HepG2 (cell line): ENCODE measurements at regions not wholly inside any gene's neighbourhood (a gene's known extent, or its start where the extent isn't known, plus 50 kb on each side); places are given as distances from the start of the nearest gene placed in this dataset.

Source experiments
- ATAC-seq: fragments of 200-7000 bp; cut with Tn5 transposase; 3 replicates; pipeline ENCODE4 v1.9.1; 2020; ENCODE audit warnings: mild to moderate bottlenecking, moderate library complexity
- BruUV-seq: library from RNA; stranded (reverse); fragments of 400-500 nt; replicated peaks from 2 replicates; lab custom pipeline; 2021; lab: Mats Ljungman, UMichigan
- CTCF ChIA-PET: fragments of 300-600 bp; formaldehyde crosslinking; extraction: SDS; loops from one replicate; lab custom pipeline; 2021; ENCODE audit warnings: low total read pairs, inconsistent platforms, low intra/inter-chr PET ratio; lab: Yijun Ruan, JAX
- POLR2A ChIA-PET: fragments of 350-600 bp; sonication (Branson Sonifier 250); formaldehyde crosslinking; loops from one replicate; lab custom pipeline; 2020; ENCODE audit warnings: antibody characterized with exemption, inconsistent platforms; lab: Yijun Ruan, JAX
- DNase-seq: peaks from one replicate; pipeline ENCODE4 v3.0.0-alpha.2; 2015; ENCODE audit warnings: low spot score
- FAIRE-seq: peaks from 3 replicates; lab custom pipeline; 2011; peaks lifted over from hg19 to GRCh38; lab: Jason Lieb, UNC
- H2AFZ ChIP-seq: one replicate; pipeline ENCODE4 v1.6.1; 2011; ENCODE audit warnings: low read length, inconsistent platforms
- H3K27ac ChIP-seq: fragments of 300-600 bp; 3 replicates; pipeline ENCODE4 v1.8.0; 2011; ENCODE audit warnings: mixed run types, mild to moderate bottlenecking, mixed read lengths, low read length, inconsistent platforms; ENCODE audit not compliant: insufficient read depth; ENCODE audit errors: extremely low read length
- H3K27me3 ChIP-seq, 2 experiments: fragments of 200-600 bp in 1 of 2; 2 replicates in 1 of 2; 3 replicates in 1 of 2; pipeline versions ENCODE4 v1.6.0 to v1.8.0; 2011; ENCODE audit warnings: low read length in 2 of 2, mild to moderate bottlenecking in 2 of 2, moderate library complexity in 2 of 2, inconsistent platforms in 1 of 2; ENCODE audit not compliant: insufficient read depth in 2 of 2, control insufficient read depth in 1 of 2
- H3K36me3 ChIP-seq, 2 experiments: fragments of 200-600 bp in 1 of 2; replicated peaks in 1 of 2; 2 replicates in 1 of 2; 3 replicates in 1 of 2; pipeline versions ENCODE4 v1.5.1 to v1.8.0; 2011; ENCODE audit warnings: low read length in 2 of 2, inconsistent platforms in 1 of 2; ENCODE audit not compliant: insufficient read depth in 2 of 2, control insufficient read depth in 1 of 2
- H3K4me1 ChIP-seq: 2 replicates; pipeline ENCODE4 v1.5.1; 2012; ENCODE audit warnings: low read length, inconsistent platforms; ENCODE audit not compliant: insufficient read depth
- H3K4me2 ChIP-seq: 2 replicates; pipeline ENCODE4 v1.6.0; 2011; ENCODE audit warnings: low read depth, low read length, inconsistent platforms
- H3K4me3 ChIP-seq, 3 experiments: fragments of 200-600 bp in 1 of 3; sonication (generic), shearing (Covaris generic) in 1 of 3; replicated peaks in 1 of 3; 2 replicates each; pipeline ENCODE4 v1.5.1; 2011 to 2016; ENCODE audit warnings: low read length in 3 of 3, inconsistent platforms in 2 of 3, low read depth in 2 of 3, mild to moderate bottlenecking in 2 of 3, control low read depth in 1 of 3, mixed read lengths in 1 of 3; ENCODE audit not compliant: insufficient read depth in 1 of 3
- H3K79me2 ChIP-seq: one replicate; pipeline ENCODE4 v1.6.1; 2011; ENCODE audit warnings: low read length, inconsistent platforms; ENCODE audit not compliant: insufficient read depth
- H3K9ac ChIP-seq: 2 replicates; pipeline ENCODE4 v1.6.0; 2011; ENCODE audit warnings: mild to moderate bottlenecking, low read depth, low read length, inconsistent platforms; ENCODE audit not compliant: insufficient read depth
- H3K9me3 ChIP-seq: 2 replicates; pipeline ENCODE4 v1.5.1; 2012; ENCODE audit warnings: mild to moderate bottlenecking, low read length
- H4K20me1 ChIP-seq: 2 replicates; pipeline ENCODE4 v1.6.0; 2011; ENCODE audit warnings: inconsistent platforms, mild to moderate bottlenecking, low read length, moderate library complexity; ENCODE audit not compliant: insufficient read depth
- GATAD1 ChIP-seq: IDR thresholded peaks from 2 replicates; pipeline ENCODE4 v1.6.1; 2016; ENCODE audit warnings: missing genetic modification reagents, missing compliant biosample characterization
- MXD3 ChIP-seq: IDR thresholded peaks from 2 replicates; pipeline ENCODE4 v1.6.1; 2016; ENCODE audit warnings: mild to moderate bottlenecking, missing biosample characterization, missing genetic modification reagents
- PLRG1 ChIP-seq: fragments of 450-650 bp; conservative IDR thresholded peaks from 2 replicates; pipeline ENCODE4 v1.6.1; 2016
- SALL1 ChIP-seq: sonication (generic); formaldehyde crosslinking; IDR thresholded peaks from 2 replicates; pipeline ENCODE4 v1.8.0; 2022; ENCODE audit warnings: mild to moderate bottlenecking, missing genetic modification reagents
- SNAPC2 ChIP-seq: sonication (generic); formaldehyde crosslinking; IDR thresholded peaks from 2 replicates; pipeline ENCODE4 v1.8.1; 2022; ENCODE audit warnings: mild to moderate bottlenecking, missing genetic modification reagents
- SNRNP70 ChIP-seq: fragments of 200-400 bp; formaldehyde crosslinking; IDR thresholded peaks from 2 replicates; pipeline ENCODE4 v1.6.1; 2017; ENCODE audit warnings: mild to moderate bottlenecking, low read depth, low read length, moderate library complexity
- ZNF331 ChIP-seq: sonication (generic); formaldehyde crosslinking; IDR thresholded peaks from 2 replicates; pipeline ENCODE4 v1.4.0; 2020; ENCODE audit warnings: missing genetic modification reagents
- ZNF496 ChIP-seq: sonication (generic); formaldehyde crosslinking; IDR thresholded peaks from 2 replicates; pipeline ENCODE4 v1.8.1; 2023; ENCODE audit warnings: mild to moderate bottlenecking, moderate library complexity, missing genetic modification reagents; ENCODE audit not compliant: insufficient replicate concordance
- ZNF75D ChIP-seq: sonication (generic); formaldehyde crosslinking; IDR thresholded peaks from 2 replicates; pipeline ENCODE4 v1.8.1; 2023; ENCODE audit warnings: missing genetic modification reagents, mild to moderate bottlenecking, borderline replicate concordance
- WGBS: methylation state at CpG from one replicate; pipeline ENCODE4 v1.1.6; 2017; ENCODE audit warnings: low lambda C conversion rate; 5-methylcytosine and 5-hydroxymethylcytosine counted together
- in situ Hi-C: cut with HindIII; loops from 2 replicates; pipeline ENCODE4 v1.10.0; 2017; ENCODE audit warnings: low pct_unique_long_range_greater_than_20kb; ENCODE audit not compliant: extremely low pct_ligation_motif_present
- intact Hi-C: fragments of 100-400 bp; cut with micrococcal nuclease; formaldehyde crosslinking; loops from one replicate; pipeline ENCODE4 v1.10.0; 2022; ENCODE audit not compliant: unreplicated experiment
- TF ChIP-seq, protein P1 (sequence below): sonication (generic); formaldehyde crosslinking; IDR thresholded peaks from 2 replicates; pipeline ENCODE4 v1.4.0; 2020; ENCODE audit warnings: missing genetic modification reagents, borderline replicate concordance

GRCh38 chr13:38590230-38590629, 96.6 kb upstream of the FREM2 start:
- H3K4me2 ChIP-seq = no peak overlapping the region
- H3K9ac ChIP-seq = no peak overlapping the region
- H4K20me1 ChIP-seq = no peaks in the 10 kb centered on the region
- no peak overlapping the region for H2AFZ ChIP-seq
- no peaks in the 10 kb centered on the region for H3K36me3 ChIP-seq
- no peaks in the 10 kb centered on the region for H3K79me2 ChIP-seq
- DNase-seq (no peak), ATAC-seq (no peak), FAIRE-seq (no peak)
- TF ChIP-seq SNAPC2 (CRISPR knock-in tag) (no peak), PLRG1 (no peak), ZNF331 (CRISPR knock-in tag) (no peak), MXD3 (CRISPR knock-in tag) (no peak), SNRNP70 (no peak), SALL1 (CRISPR knock-in tag) (no peak), ZNF75D (CRISPR knock-in tag) (no peak), GATAD1 (CRISPR knock-in tag) (no peak), ZNF496 (CRISPR knock-in tag) (no peak)
- TF ChIP-seq, protein P1, sequence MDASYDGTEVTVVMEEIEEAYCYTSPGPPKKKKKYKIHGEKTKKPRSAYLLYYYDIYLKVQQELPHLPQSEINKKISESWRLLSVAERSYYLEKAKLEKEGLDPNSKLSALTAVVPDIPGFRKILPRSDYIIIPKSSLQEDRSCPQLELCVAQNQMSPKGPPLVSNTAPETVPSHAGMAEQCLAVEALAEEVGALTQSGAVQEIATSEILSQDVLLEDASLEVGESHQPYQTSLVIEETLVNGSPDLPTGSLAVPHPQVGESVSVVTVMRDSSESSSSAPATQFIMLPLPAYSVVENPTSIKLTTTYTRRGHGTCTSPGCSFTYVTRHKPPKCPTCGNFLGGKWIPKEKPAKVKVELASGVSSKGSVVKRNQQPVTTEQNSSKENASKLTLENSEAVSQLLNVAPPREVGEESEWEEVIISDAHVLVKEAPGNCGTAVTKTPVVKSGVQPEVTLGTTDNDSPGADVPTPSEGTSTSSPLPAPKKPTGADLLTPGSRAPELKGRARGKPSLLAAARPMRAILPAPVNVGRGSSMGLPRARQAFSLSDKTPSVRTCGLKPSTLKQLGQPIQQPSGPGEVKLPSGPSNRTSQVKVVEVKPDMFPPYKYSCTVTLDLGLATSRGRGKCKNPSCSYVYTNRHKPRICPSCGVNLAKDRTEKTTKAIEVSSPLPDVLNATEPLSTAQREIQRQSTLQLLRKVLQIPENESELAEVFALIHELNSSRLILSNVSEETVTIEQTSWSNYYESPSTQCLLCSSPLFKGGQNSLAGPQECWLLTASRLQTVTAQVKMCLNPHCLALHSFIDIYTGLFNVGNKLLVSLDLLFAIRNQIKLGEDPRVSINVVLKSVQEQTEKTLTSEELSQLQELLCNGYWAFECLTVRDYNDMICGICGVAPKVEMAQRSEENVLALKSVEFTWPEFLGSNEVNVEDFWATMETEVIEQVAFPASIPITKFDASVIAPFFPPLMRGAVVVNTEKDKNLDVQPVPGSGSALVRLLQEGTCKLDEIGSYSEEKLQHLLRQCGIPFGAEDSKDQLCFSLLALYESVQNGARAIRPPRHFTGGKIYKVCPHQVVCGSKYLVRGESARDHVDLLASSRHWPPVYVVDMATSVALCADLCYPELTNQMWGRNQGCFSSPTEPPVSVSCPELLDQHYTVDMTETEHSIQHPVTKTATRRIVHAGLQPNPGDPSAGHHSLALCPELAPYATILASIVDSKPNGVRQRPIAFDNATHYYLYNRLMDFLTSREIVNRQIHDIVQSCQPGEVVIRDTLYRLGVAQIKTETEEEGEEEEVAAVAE (CRISPR knock-in tag) = no peak
- in situ Hi-C loops = loop anchor here (25.0 kb wide), 1 partner anchor 828 kb away; no protein-coding TSS in a partner anchor
- POLR2A ChIA-PET = no interaction called here
- no TSS peak for BruUV-seq
- H3K4me1 ChIP-seq = no peaks in the 10 kb centered on the region
- no peak overlapping the region for H3K27ac ChIP-seq
- no peaks in the 10 kb centered on the region for H3K27me3 ChIP-seq
- 0% methylated on average over 2 of the region's 2 CpGs for WGBS
- H3K4me3 ChIP-seq = no peak overlapping the region
- H3K9me3 ChIP-seq = no peaks in the 10 kb centered on the region
- intact Hi-C loops = no loop called here
- CTCF ChIA-PET = no interaction called here
